ENCODE measurements at regions not wholly inside any gene's neighbourhood (a gene's known extent, or its start where the extent isn't known, plus 50 kb on each side); places are given as distances from the start of the nearest gene placed in this dataset.
A peak's percentile ranks its signal among the peaks of the same experiment; 100 is the strongest.

- no peak for DNase-seq
These were observed 205.5 kb upstream of the C14orf180 start for GRCh38 chr14:104373855-104374717.

DNA sequence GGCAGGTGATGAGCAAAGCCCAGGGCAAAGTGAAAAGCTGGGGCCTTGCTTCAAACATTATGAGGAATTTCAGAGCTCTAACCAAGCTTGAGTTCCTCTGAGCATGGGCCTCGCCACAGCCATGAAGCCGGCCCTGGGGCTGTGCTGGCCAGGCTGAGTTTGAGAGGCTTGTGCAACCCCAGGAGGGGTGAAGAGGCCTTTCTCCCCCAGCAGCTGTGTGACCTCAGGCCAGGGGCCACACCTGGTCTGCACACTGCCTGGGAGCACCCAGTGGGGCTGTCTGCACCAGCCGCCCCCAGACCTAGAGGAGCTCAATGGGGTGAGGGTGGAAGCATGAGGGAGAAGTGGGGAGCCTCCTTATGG lies 204.9 kb upstream of the C14orf180 start:
- no peak for DNase-seq

DNA sequence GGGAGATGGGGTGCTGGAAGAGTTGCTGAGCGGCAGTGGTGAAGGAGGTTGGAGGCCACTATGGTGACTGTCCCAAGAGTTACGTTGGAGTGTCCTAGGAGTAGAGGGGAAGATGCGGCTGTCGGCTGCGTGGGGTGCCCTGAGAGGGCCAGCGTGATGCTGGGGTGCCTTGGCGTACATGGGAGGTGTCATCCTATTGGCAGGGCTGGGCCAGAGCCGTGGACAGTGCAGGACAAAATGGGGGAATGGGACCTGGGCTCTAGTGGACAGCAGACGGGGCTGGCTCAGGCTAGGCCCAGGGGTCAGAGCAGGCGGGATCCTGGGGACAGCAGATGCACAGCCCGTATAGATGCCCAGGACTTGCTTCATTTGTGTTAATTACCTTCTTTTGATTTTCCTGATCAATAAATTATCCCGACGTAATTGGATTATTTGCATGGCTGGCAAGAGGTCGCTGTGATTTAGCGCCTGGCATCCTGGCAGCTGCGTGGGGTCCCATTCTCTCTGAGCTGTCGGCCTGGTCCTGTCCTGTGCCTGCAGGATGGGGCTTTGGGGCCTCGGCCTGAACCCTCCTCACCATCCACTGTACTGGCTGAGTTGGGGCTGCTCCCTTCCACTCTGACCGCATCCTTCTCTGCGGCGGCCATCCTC lies 203.9 kb upstream of the C14orf180 start:
- DNase-seq, result no peak

DNA sequence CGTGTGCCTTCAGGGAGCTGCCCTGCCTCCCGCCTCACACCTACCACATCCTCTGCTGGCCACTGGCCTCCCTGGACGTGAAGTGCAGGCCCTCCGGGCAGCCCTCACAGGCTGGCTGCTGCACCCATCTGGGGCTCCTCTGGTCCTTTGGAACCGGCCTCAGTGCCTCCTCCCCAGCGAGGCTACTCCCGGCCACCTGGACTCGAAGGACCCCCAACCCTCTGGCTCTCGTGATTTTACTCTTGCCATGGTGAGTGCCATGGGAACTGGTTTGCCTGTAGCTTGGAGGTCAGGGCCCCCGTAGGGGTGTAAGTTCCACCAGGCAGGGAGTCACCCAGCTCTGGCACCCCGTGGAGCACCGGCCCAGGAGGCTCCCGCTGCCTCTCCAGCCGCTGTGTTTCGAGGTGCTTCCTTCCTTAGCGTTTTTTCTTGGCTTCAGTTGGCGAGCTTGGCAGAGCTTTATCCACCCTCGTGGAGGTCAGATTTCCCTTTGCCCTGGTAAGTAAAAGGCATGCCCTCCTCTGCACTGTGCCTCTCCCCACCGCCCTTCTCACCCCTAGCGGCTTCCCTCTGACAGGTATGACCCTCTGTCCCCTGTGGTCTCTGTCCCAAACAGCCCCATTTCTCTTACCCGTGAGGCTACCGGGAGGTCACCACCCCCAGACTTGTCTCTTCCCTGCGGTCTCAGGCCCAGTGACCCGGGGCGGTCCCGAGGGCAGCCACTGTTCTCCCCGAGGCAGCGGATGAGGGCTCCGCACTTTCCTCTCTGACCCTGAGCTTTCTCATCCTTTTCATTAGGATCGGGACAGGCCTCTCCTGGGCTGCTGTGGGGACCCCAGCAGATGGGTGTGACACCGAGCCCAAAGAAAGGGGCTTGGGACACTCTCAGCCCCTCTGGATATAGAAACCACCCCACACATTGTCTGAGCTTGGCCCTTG lies 203.1 kb upstream of the C14orf180 start:
- no peak for DNase-seq

GRCh38 chr14:104377256-104377655 lies 202.3 kb upstream of the C14orf180 start:
- no peak for DNase-seq

GRCh38 chr14:104378698-104379113 lies 200.9 kb upstream of the C14orf180 start:
- no peak for DNase-seq

- no peak for DNase-seq
These were observed 197.0 kb upstream of the C14orf180 start for GRCh38 chr14:104382361-104383087.

GRCh38 chr14:104383088-104383995 lies 196.2 kb upstream of the C14orf180 start:
- peak; percentile 67 to 76 for DNase-seq

DNA sequence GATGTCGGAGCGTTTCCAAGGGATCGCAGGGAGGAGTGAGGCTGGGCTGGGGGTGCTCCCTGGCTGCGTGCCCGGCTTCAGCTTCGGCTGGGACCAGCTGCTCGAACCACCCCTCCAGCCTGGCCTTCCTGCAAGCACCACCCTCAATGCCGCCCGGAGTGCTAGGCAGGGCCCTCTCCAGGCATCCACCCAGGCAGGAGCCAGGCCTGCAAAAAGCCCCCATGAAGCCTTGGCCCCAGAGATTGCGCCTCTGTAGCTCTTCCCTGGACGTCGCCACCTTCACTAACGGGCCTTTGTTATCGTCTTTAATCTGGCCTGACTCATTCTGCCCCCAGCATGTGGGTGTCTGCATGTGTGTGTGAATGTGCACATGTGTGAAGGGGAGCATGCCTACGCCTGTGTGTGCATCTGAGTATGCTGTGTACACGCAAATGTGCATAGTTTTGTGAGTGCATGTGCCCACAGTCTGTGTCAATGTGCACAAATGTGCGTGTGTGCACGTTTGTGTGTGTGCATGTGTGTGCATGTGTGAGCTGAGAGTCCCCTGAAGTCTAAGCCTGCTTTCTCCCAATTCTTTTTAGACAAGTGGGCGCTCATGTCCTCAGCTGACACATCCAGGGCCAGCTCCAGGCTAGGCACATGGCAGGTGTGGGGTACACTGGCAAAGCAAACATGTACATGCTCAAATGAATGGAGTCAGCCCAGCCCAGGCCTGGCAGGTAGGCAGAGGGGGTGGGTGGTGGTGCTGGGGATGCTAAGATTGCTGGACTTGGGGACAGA lies 195.4 kb upstream of the C14orf180 start:
- peak; percentile 60 to 76 for DNase-seq

DNA sequence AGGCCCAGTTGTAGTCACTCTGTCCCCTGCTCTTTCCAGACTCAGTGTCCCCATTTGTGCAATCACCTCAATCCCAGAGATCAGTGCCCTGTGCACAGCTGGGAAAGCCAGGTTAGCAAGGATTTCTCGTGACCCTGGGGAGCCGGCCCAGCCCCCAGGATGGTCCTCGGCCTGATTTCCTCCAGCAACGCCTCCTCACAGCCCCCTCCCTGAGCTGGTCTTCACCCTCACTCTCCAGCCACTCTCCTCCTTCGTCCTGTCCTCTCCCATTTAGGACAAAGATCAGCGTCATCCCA lies 194.8 kb upstream of the C14orf180 start:
- no peak for DNase-seq

DNA sequence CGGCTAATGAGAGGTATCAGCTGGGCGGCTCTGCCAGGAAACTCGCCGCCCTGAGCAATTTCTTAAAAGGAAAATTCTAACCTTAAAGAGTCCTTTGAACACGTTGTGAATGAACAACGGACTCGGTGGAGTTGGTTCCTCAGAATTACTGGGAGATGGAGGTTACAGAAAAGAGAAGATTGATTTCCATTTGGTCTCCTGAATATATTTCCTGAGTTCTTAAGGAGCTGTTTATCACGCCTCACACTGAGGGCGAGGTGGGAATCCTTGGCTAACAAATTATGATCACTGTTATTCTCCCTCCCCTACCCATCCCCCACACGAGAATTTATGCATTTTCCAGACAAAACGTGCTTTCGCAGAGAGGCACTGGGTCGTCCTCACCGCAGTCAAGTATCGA lies 194.5 kb upstream of the C14orf180 start:
- no peak for DNase-seq

DNA sequence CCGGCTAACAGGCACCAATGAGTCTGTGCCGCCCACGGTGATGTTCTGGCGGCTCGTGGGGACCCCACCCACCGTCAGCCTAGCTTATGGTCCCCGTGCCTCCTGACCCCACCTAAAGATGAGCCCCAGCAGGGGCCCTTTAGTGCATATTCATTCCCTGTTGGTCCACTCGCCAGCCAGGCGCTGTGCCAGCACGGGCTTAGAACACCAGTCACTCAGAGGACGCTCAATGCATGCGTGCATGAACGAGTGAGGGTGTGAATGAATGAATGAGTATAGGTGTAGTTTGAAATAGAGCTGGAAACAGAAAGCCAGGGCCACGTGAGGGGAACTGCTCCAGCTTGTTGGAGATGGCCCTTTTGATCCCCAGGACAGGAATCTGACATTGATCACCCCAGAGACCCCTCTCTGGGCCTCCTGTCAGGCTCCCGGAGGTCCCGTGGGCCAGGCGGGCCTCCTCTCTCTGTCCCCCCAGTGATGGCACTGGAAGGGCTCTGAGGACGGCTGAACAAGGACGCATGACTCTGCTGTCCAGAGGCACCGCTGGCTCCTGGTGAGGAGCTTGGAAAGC lies 193.9 kb upstream of the C14orf180 start:
- DNase-seq, result no peak

- DNase-seq, result no peak
These were observed 193.3 kb upstream of the C14orf180 start for GRCh38 chr14:104386151-104386841.

GRCh38 chr14:104387022-104388010 lies 192.2 kb upstream of the C14orf180 start:
- peak; percentile 39 to 82 for DNase-seq

GRCh38 chr14:104388011-104388521 lies 191.5 kb upstream of the C14orf180 start:
- no peak for DNase-seq

DNA sequence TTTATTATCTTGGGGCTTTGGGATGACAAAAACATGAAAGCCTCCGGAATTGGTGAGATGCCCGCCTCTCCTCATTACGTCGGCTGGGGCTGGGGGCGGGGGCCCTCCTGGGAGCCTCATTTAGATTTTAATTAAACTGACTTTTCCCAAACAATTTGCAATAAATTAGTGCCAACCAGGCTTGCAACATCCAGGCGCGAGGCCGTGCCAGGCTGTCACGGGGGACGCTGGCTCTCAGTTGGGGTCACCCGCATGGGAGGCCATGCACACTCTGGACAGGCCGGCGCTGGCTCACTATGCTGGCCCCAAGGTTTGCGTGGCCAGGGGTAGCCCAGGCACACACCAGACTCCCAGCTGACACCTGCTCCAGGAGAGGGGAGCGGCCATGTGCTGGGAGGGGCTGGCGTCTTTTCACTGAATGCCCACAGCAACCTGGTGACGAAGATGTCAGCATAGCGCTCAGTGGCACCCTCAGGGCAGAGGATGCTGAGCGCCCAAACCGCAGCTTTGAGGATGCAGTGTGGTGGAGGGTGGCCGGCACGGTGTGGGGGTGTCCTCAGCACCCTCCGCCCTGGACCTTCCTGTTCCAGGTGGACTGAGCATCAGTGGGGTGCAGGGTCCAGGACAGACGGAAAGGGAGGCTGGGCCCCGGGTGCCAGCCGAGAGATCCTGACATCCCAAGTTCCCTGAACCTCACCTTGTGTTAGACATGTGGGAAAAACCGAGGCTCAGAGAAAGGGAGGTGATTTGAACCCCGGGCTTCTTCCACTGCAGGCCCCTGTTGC lies 190.8 kb upstream of the C14orf180 start:
- DNase-seq, result no peak
